GM23248 (cell line): ENCODE measurements at regions not wholly inside any gene's neighbourhood (a gene's known extent, or its start where the extent isn't known, plus 50 kb on each side); places are given as distances from the start of the nearest gene placed in this dataset.

Experiments used
- EZH2 ChIP-seq: fragments of 200-600 bp; sonication (generic); IDR thresholded peaks from 2 replicates; pipeline ENCODE4 v1.6.1; 2018; ENCODE audit warnings: antibody characterized with exemption, mild to moderate bottlenecking; ENCODE audit not compliant: insufficient read depth, poor library complexity, severe bottlenecking
- EZH2phosphoT487 ChIP-seq: fragments of 200-600 bp; sonication (generic); IDR thresholded peaks from 2 replicates; pipeline ENCODE4 v1.6.1; 2018; ENCODE audit warnings: antibody characterized with exemption, moderate library complexity, mild to moderate bottlenecking, low read depth; ENCODE audit not compliant: insufficient read depth

DNA sequence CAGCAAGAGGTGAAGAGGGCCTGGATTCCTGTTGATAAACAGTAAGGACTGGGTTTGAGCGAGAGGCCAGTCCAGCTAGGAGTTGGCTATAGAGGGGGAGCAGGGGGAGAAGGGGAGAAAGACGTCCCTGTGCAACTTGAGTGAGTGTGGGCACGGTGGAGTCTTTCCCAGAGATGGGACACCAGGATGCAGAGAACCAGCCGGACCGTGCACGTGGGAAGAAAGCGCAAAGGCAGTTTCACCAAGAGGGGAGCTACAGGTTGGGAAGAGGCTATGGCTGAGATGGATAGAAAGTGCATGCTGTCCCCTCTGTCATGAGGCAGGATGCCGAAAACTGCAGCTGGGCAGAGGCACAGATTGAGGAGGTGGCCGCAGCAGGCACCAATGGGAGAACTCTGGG is 96.0 kb upstream of the TLE3 start:
- TF ChIP-seq EZH2phosphoT487 (no peak), EZH2 (no peak)
